GM23248 (cell line): ENCODE measurements at regions not wholly inside any gene's neighbourhood (a gene's known extent, or its start where the extent isn't known, plus 50 kb on each side); places are given as distances from the start of the nearest gene placed in this dataset.

ENCODE experiments used
- DNase-seq: peaks from one replicate; pipeline ENCODE4 v3.0.0-alpha.2; 2015
- H2AFZ ChIP-seq: fragments of 200-600 bp; sonication (generic); 2 replicates; pipeline ENCODE4 v1.6.1; 2016; ENCODE audit warnings: antibody characterized with exemption
- H3F3A ChIP-seq: fragments of 200-600 bp; sonication (generic); 2 replicates; pipeline ENCODE4 v1.6.1; 2016; ENCODE audit warnings: mild to moderate bottlenecking, antibody characterized with exemption, mixed run types; ENCODE audit not compliant: insufficient read depth
- H3K27ac ChIP-seq: fragments of 200-600 bp; sonication (generic); 2 replicates; pipeline ENCODE4 v1.5.1; 2016; ENCODE audit warnings: mild to moderate bottlenecking
- H3K27me3 ChIP-seq: fragments of 200-600 bp; sonication (generic); replicated peaks from 2 replicates; pipeline ENCODE4 v1.6.1; 2016; ENCODE audit warnings: mild to moderate bottlenecking; ENCODE audit not compliant: insufficient read depth
- H3K36me3 ChIP-seq: fragments of 200-600 bp; sonication (generic); 2 replicates; pipeline ENCODE4 v1.6.1; 2016; ENCODE audit warnings: low read depth, mild to moderate bottlenecking
- H3K4me1 ChIP-seq: fragments of 200-600 bp; sonication (generic); 2 replicates; pipeline ENCODE4 v1.6.1; 2016; ENCODE audit warnings: mild to moderate bottlenecking; ENCODE audit not compliant: insufficient read depth
- H3K4me2 ChIP-seq: fragments of 200-600 bp; sonication (generic); one replicate; pipeline ENCODE4 v1.6.1; 2016; ENCODE audit warnings: mild to moderate bottlenecking; ENCODE audit not compliant: unreplicated experiment
- H3K4me3 ChIP-seq: fragments of 200-600 bp; sonication (generic); 2 replicates; pipeline ENCODE4 v1.5.1; 2016; ENCODE audit warnings: mild to moderate bottlenecking
- H3K79me2 ChIP-seq: fragments of 200-600 bp; sonication (generic); 2 replicates; pipeline ENCODE4 v1.6.1; 2016; ENCODE audit warnings: mild to moderate bottlenecking; ENCODE audit not compliant: insufficient read depth
- H3K9ac ChIP-seq: fragments of 200-600 bp; sonication (generic); 2 replicates; pipeline ENCODE4 v1.6.1; 2016; ENCODE audit warnings: mild to moderate bottlenecking
- H3K9me2 ChIP-seq: fragments of 200-600 bp; sonication (generic); 2 replicates; pipeline ENCODE4 v1.6.1; 2016; ENCODE audit warnings: mixed run types, mild to moderate bottlenecking, moderate library complexity; ENCODE audit not compliant: insufficient read depth
- H3K9me3 ChIP-seq: fragments of 200-600 bp; sonication (generic); one replicate; pipeline ENCODE4 v1.6.1; 2017; ENCODE audit warnings: low read depth
- H4K20me1 ChIP-seq: fragments of 200-600 bp; sonication (generic); 2 replicates; pipeline ENCODE4 v1.6.0; 2016; ENCODE audit not compliant: insufficient read depth
- EZH2 ChIP-seq: fragments of 200-600 bp; sonication (generic); IDR thresholded peaks from 2 replicates; pipeline ENCODE4 v1.6.1; 2018; ENCODE audit warnings: antibody characterized with exemption, mild to moderate bottlenecking; ENCODE audit not compliant: insufficient read depth, poor library complexity, severe bottlenecking
- EZH2phosphoT487 ChIP-seq: fragments of 200-600 bp; sonication (generic); IDR thresholded peaks from 2 replicates; pipeline ENCODE4 v1.6.1; 2018; ENCODE audit warnings: antibody characterized with exemption, moderate library complexity, mild to moderate bottlenecking, low read depth; ENCODE audit not compliant: insufficient read depth
- WGBS, 2 experiments: methylation state at CpG; one replicate each; pipeline ENCODE4 v1.1.6; 2015 to 2017; ENCODE audit warnings: low lambda C conversion rate in 2 of 2, low coverage in 1 of 2; ENCODE audit errors: missing lambda C conversion rate in 2 of 2; 5-methylcytosine and 5-hydroxymethylcytosine counted together
- in situ Hi-C: fragments of 300-500 bp; cut with MboI; formaldehyde crosslinking; loops from 2 replicates; pipeline ENCODE4 v1.15.0; 2020

- no peaks in the 10 kb centered on the region for H3K4me1 ChIP-seq
- no peak for TF ChIP-seq EZH2
- no peak for TF ChIP-seq EZH2phosphoT487
- H2AFZ ChIP-seq = no peak overlapping the region
- H3K79me2 ChIP-seq = no peaks in the 10 kb centered on the region
- no peaks in the 10 kb centered on the region for H3K36me3 ChIP-seq
- no peaks in the 10 kb centered on the region for H3F3A ChIP-seq
- no peaks in the 10 kb centered on the region for H3K27me3 ChIP-seq
- 8 to 12% methylated on average over 2 of the region's 2 CpGs for WGBS, 2 experiments
- H3K9me3 ChIP-seq = no peaks in the 10 kb centered on the region
- in situ Hi-C loops = no loop called here
- no peak overlapping the region for H3K4me2 ChIP-seq
- no peak overlapping the region for H3K4me3 ChIP-seq
- H3K9me2 ChIP-seq = no peaks in the 10 kb centered on the region
- H3K27ac ChIP-seq = no peak overlapping the region
- DNase-seq = no peak
- no peak overlapping the region for H3K9ac ChIP-seq
- H4K20me1 ChIP-seq = no peaks in the 10 kb centered on the region
Observed at GRCh38 chr19:28067882-28068281, 1145.1 kb downstream of the UQCRFS1 start.

- Histone ChIP-seq H3K9me2 (no peaks in the 10 kb centered on the region), H3K4me3 (no peak overlapping the region), H3F3A (no peaks in the 10 kb centered on the region), H3K9me3 (no peaks in the 10 kb centered on the region), H4K20me1 (no peaks in the 10 kb centered on the region), H3K4me2 (no peak overlapping the region), H3K36me3 (no peaks in the 10 kb centered on the region), H2AFZ (no peak overlapping the region), H3K9ac (no peak overlapping the region), H3K27me3 (no peaks in the 10 kb centered on the region), H3K79me2 (no peaks in the 10 kb centered on the region), H3K27ac (no peak overlapping the region), H3K4me1 (no peaks in the 10 kb centered on the region)
- in situ Hi-C loops = no loop called here
- DNase-seq = no peak
- TF ChIP-seq EZH2 (no peak), EZH2phosphoT487 (no peak)
- WGBS, 2 experiments = 40 to 43% methylated on average over 7 to 8 of the region's 8 CpGs
Observed at GRCh38 chr19:28066988-28067387, 1146.0 kb downstream of the UQCRFS1 start.

GRCh38 chr19:28066161-28066560 is 1146.8 kb downstream of the UQCRFS1 start:
- 10 to 17% methylated on average over 3 of the region's 3 CpGs for WGBS, 2 experiments
- Histone ChIP-seq H3K9me2 (no peaks in the 10 kb centered on the region), H3K4me3 (no peak overlapping the region), H3K36me3 (no peaks in the 10 kb centered on the region), H3K27ac (no peak overlapping the region), H3F3A (no peaks in the 10 kb centered on the region), H4K20me1 (no peaks in the 10 kb centered on the region), H3K9ac (no peak overlapping the region), H3K4me1 (no peaks in the 10 kb centered on the region), H3K79me2 (no peaks in the 10 kb centered on the region), H3K4me2 (no peak overlapping the region), H2AFZ (no peak overlapping the region), H3K27me3 (no peaks in the 10 kb centered on the region), H3K9me3 (no peaks in the 10 kb centered on the region)
- in situ Hi-C loops = no loop called here
- no peak for DNase-seq
- no peak for TF ChIP-seq EZH2phosphoT487
- no peak for TF ChIP-seq EZH2

- H4K20me1 ChIP-seq = no peaks in the 10 kb centered on the region
- no peak overlapping the region for H3K27ac ChIP-seq
Observed at GRCh38 chr19:28065026-28065425, 1147.9 kb downstream of the UQCRFS1 start.

DNA sequence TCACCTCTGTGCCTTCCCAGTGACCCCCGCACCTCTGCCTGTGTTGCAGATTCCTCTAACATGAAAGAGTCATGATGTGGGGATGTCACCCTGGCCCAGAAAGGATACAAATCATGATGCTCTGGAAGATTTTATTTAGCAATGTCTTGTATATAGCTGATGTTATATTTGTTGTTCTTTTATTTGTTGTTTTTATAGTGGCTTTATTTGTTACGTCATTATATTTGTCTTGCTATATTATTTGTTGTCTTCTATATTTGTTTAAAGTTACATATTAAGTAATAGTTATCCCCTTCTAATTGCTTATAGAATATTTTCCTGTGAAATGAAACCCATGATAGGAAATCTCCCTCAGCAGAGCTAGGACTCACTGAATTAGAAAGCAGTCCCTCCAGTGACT is 1149.2 kb downstream of the UQCRFS1 start:
- Histone ChIP-seq H3K27me3 (no peaks in the 10 kb centered on the region), H4K20me1 (no peaks in the 10 kb centered on the region), H3K9me3 (no peaks in the 10 kb centered on the region), H3F3A (no peaks in the 10 kb centered on the region), H3K79me2 (no peaks in the 10 kb centered on the region), H2AFZ (no peak overlapping the region), H3K9ac (no peak overlapping the region), H3K4me3 (no peak overlapping the region), H3K4me2 (no peak overlapping the region), H3K4me1 (no peaks in the 10 kb centered on the region), H3K9me2 (no peaks in the 10 kb centered on the region), H3K27ac (no peak overlapping the region), H3K36me3 (no peaks in the 10 kb centered on the region)
- WGBS, 2 experiments = 28 to 29% methylated on average over 2 of the region's 2 CpGs
- no peak for DNase-seq
- in situ Hi-C loops = no loop called here
- no peak for TF ChIP-seq EZH2
- no peak for TF ChIP-seq EZH2phosphoT487

More at GRCh38 chr19:28065026-28065425, 1147.9 kb downstream of the UQCRFS1 start:
- H3K4me3 ChIP-seq = no peak overlapping the region
- H3K79me2 ChIP-seq = no peaks in the 10 kb centered on the region
- H3K9me3 ChIP-seq = no peaks in the 10 kb centered on the region
- no peak overlapping the region for H3K9ac ChIP-seq
- H3K36me3 ChIP-seq = no peaks in the 10 kb centered on the region
- 0% methylated on average over 1 of the region's 1 CpG for WGBS, 2 experiments
- H3K4me1 ChIP-seq = no peaks in the 10 kb centered on the region
- no peak overlapping the region for H2AFZ ChIP-seq
- no peaks in the 10 kb centered on the region for H3K9me2 ChIP-seq
- TF ChIP-seq EZH2phosphoT487 = no peak
- no peak for TF ChIP-seq EZH2
- no peaks in the 10 kb centered on the region for H3K27me3 ChIP-seq
- no peaks in the 10 kb centered on the region for H3F3A ChIP-seq
- H3K4me2 ChIP-seq = no peak overlapping the region
- peak; percentile 3 for DNase-seq
- in situ Hi-C loops = no loop called here
